Stimulated activated CD4-positive, alpha-beta T cell treated with anti-CD3 and anti-CD28 coated beads, Interleukin-1b, Interleukin-23, amount 100 ng/mL, for 24 hours (primary cell): ENCODE measurements at regions not wholly inside any gene's neighbourhood (a gene's known extent, or its start where the extent isn't known, plus 50 kb on each side); places are given as distances from the start of the nearest gene placed in this dataset.
"Not testable (repeated sequence)": the region's sequence is repeated elsewhere in the genome, so short reads cannot be mapped to it uniquely, and the experiment has no call there.

Source experiments
- DNase-seq, 4 experiments: peaks; one replicate each; pipeline ENCODE4 v3.0.0-alpha.2; 2020; ENCODE audit warnings: low read depth in 4 of 4, low spot score in 1 of 4

DNA sequence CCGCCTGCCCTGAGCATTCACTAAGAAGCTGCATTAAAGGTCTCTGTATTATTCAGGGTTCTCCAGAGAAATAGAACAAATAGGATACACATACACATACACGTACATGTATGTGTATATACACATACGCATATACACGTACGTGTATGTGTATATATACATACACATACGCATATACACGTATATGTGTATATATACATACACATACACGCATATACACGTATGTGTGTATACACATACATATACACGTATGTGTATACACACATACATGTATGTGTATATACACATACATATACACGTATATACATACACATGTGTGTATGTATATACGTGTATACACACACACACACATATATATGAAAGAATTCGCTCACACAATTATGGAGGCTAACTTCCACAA is 108.9 kb upstream of the BARHL2 start:
- no peak for DNase-seq

DNA sequence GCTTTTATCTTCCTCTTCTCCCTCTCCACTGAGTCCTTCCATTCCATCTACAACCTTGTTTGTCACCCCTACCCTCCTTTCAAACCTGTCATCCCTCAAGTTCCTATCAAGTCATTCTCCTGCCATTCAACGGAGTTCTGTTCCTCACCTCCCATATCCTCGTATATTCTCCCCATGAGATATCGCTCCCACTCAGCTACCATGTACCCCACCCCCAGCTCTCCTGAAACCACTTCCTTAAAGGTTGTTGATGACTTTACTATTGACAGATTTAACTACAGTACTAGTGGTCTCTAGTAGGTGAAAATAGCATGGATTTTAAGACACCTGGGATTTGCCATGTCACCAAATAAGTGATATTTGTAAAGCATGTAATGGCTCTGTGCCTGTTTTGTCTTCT is 107.4 kb upstream of the BARHL2 start:
- DNase-seq, result no peak

DNA sequence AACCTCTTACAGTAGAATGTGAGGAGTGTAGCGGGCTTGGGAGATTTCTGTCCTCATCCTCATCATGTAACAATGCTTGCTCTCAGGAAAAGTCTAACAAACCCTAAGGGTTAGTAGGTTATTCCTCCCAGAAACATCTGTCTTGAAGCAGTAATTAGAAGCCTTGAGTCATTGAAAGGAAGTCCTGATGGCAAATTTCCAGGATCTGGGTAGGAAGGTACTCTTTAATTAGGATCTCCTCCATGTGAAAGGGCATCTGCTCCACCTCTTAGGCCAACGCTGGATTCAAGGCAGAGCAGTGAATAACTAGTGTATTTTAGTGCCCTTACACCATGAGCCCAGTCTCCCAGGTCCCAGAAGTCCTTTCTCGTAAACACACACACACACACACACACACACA is 106.6 kb upstream of the BARHL2 start:
- no peak for DNase-seq

DNA sequence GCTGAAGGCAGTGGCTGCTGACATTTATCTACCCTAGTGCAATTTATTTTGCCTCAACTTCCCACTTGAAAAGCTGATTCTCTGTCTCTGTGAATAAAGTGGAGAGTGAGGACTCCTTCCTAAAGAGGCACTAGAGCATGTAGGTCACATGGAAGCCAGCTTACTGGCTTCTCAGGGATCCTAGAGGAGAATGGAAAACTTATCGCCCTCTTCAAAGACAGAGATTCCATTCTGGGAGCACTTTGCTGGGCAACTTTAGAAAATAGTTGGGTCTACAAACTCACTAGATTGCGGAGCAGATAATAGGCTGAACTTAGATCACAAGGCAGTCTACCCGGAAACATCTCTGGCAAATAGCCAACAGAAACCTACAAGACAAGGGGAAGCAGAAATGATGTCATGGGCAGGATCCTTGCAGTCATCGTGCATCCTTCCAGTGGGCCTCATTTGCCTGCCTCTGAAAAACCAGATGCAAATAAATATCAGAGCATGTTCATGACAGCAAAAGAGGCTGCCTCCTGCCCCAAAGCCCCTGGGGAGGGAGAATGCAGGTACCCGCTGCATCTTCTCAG is 104.8 kb upstream of the BARHL2 start:
- no peak for DNase-seq

DNA sequence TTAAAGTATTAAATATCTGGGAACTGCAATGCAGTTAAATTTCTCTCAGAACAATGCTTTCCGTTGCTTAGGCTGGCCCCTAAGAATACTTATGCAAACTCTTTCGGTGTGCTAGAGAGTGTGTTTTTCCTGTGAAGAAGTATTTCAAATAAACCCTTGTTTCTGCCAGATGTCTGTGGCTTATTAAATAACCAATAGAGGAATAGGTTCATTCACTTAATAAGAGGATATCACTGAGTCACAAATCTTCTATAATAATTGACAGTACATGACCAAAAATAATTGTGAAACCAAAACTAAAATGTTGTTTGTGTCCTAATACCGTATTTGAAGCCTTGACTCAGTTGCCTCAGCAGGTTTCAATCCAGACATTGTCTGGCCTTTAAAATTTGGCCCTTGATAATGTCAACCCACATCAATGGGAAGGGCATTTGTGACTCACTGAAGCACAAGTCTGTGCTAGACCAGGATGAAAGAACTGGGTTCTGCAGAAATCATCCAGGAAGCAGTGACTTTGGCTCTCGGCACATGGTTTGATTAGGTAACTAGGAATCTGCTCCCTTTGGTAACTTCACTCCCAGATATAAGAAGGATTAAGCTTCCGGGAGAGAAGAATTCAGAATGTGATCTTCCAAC is 104.2 kb upstream of the BARHL2 start:
- DNase-seq, result no peak

DNA sequence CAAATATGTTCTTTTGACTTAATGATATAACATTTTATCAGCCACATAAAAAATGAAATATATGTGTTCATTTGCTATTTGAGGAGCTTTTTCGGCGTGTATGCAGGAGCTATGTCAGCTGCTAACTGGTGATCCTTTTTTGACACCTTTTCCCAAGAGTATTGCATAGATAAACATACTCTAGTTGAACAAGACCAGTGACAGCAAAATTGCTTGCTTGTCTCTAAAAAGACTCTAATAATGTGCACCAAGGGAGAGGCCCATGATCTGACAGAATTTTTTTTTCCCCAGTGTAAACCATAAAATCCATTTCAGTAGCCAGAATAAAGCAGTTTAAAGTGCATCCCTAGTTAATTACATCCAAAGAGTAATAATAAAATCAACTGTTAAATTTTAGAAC is 103.6 kb upstream of the BARHL2 start:
- DNase-seq, result no peak

DNA sequence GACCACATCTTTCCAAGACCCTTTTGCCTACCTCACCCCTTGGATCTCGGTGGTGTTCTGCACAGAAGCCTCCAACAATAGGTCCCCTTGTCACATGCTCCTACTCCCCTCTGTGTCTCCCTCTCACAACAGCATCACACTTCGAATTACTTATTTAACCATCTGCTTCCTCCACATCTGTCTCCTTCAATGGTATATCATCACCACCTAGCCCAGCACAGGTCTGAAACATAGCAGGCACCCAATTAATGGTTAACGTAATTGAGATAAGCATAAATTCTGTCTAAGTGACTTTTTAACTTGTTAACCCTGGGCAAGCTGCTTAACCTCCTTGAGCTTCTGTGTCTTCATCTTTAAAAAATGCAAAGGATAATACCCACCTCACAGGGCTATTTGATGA is 100.3 kb upstream of the BARHL2 start:
- DNase-seq, result no peak

DNA sequence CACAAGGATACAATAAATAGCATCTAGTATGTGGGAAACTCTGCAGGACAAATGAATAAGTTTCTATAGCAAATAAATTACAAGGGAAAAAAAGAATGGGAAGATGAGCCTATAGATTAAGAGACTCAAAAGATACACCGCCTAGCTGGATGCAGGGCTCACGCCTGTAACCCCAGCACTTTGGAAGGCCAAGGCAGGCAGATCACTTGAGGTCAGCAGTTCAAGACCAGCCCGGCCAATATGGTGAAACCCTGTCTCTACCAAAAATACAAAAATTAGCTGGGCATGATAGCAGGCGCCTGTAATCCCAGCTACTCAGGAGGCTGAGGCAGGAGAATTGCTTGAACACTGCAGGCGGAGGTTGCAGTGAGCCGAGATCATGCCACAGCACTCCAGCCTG is 95.1 kb upstream of the BARHL2 start:
- DNase-seq, result not testable (repeated sequence)

DNA sequence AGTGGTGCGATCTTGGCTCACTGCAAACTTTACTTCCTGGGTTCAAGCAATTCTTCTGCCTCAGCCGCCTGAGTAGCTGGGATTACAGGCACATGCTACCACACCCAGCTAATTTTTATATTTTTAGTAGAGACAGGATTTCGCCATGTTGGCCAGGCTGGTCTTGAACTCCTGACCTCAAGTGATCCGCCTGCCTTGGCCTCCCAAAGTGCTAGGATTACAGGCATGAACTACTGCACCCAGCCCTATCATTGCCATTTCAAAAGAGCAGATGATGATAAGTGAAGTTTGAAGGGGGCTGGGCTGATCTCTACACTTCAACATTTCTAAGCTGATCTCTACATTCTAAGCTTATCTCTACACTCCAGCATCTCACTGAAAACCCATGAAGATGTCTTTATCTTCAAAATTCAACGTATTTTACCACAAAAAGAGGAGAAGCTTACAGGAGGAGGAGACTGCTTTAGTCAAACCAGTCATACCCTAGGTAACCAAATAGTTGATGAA is 94.4 kb upstream of the BARHL2 start:
- DNase-seq, result not testable (repeated sequence)

DNA sequence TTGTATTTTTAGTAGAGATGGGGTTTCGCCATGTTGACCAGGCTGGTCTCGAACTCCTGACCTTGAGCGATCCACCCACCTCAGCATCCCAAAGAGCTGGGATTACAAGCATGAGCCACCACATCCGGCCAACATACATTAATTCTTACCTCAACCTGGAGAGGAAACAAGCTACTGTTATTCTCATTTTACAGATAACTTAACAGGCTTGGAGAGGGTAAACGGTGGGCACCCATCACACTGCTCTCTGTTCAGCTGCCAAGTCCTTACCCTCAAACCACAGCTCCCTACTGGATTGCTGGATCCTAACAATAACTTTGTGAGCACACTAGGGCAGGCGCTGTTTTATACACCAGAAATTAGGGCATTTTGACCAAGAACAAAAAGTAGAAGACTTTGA is 93.6 kb upstream of the BARHL2 start:
- no peak for DNase-seq

DNA sequence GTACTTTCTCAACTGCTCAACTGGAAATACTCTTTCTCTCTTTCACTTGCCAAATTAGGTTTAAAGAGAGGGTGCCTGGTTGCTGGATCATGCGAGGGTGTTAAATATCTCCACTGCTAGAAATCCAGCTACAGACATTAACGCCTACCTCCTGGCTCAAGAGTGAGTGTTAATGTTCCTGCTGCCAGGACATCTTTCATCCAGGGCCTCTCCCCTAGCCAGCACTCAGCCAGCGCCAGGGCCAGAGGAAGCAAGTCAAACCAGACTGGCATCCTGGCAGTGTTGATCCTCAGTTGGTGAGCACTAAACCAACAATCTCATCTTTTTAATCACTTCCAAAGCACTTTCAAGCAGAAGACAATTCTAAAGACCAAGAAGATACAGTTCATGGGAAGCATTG is 92.9 kb upstream of the BARHL2 start:
- DNase-seq, result no peak

DNA sequence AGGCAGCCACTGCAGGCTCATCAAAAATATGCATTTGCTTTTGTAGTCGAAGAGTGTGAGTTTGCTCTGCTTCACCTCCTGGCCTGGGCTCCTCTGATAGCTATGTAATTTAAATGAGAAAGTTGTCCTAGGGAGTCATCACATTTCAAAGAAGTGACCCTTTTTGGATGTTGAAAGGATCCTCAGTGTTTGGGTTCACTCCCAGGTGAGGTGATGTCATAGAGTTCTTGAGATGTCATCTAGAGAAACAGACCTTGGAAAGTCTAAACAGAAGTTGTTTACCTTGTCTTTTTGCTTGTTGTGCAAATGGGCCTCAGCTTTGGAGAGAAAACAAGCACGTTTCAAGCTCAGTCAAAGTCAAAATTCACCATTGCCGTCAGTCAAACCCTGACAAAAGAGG is 92.0 kb upstream of the BARHL2 start:
- DNase-seq, result no peak

DNA sequence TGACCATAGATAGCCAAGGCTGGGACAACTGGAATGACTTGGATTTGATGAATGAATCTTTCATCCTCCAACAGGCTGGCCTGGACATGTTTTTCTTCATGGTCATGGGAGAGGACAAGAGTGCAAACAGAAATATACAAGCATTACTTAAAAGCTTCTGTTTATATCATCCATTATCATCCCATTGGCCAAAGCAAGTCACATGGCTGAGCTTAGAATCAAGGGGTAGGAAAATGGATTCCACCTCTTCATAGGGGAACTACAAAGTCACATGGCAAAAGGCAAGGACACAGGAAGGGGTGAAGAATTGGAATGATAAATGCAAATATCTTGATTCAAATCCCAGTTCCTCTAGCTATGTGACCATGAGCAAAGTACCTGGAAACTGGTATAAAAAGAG is 90.2 kb upstream of the BARHL2 start:
- no peak for DNase-seq

DNA sequence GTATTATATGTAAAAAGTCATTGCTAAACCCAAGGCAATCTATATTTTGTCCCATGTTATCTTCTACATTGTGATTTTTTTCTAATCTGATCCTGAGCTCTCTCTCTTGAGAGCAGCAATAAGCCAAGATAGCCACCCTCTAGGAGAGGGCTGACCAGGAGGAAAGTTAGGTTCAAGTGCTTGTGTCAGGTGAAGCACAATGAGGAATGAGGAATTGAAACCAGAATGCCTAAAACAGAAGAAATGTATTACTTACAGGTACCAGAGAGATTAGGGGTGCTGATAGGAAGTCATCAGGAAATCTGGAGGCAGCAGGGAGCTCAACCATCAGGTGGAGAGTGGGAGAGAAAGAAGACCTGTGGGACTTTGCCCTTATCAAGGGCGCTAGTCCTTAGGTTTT is 85.5 kb upstream of the BARHL2 start:
- DNase-seq, result no peak

DNA sequence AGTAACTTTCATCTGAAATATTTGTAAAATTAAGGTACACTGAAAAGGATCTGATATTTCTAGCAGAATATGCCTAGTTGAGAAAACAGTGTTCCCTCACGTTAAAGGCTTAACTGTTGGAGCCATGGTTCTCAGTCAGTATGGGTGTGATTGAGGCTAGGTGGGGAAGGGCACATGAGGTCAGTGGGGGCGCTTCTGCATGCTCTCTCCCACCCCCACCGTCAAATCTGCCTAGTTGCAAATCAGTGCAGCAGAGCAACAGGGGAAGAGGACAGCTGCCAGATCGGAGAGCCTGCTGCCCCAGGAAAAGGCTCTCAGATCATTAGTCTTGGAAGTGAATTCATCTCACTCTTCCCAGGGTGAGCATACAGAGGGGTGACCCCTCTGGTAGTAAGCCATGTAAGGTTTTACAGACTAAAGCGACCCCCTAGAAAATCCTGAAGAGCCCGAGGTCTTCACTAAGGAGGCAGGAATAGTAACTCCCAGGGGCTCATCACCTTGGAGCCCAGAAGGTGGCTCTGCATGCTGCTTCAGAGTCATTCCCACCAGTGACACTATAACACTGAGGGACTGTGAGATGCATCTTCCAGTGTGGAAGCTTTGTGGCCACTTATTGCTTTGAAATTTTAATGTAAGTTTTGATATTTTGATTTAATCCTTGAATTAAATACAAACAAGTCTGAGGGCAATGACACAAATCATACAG is 83.1 kb upstream of the BARHL2 start:
- DNase-seq, result no peak

DNA sequence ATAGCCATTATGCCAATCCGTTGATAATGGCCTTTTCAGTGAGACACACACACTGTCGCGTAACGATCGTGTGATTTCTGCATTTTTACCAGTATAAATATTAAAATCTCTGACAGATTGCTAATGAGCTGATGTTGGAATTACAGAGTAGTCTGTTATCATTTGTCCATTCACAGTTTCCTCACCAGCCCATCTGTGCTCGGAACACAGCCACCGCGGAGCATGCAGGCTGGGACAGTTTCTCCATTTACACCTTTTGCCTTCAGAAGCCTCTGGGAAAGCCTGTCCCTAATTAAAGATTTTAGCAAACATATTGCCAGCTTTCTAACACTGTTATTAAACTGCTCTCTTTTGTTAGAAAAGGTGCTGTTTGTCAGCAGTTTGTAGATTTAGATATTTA is 82.2 kb upstream of the BARHL2 start:
- DNase-seq, result no peak

DNA sequence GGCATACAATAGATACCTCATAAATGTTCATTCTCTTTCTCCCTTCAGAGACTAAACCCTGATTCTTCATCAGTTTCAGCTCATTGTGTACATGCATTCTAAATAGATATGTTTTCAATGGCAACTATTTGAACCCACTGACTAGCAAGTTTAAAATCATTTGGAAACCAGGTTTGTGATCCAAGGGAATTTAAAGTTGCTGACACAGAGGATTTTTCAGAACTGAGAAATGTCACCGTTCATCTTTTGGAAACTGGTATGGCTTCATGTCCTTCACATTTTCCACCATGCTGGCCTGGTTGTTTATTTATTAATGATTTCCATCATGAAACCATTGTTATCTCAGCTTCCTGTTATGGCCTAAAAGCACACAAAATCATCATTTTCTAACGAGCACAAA is 81.8 kb upstream of the BARHL2 start:
- no peak for DNase-seq

DNA sequence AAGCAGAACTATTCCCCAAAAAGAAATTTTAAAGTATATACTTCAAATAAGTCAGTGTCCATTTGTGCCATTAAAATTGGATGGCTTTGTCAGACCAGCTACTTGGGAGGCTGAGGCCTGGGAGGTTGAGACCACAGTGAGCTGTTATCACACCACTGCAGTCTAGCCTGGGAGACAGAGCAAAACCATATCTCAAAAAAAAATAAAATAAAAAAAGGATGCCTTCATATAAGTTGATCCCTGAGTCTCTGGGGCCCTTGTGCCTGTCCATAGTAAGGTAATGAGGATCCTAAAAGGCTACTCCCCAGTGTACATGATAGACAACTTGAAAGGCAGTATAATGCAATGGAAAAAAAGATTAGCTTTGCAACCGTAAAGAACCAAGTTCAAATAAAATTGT is 81.2 kb upstream of the BARHL2 start:
- no peak for DNase-seq

DNA sequence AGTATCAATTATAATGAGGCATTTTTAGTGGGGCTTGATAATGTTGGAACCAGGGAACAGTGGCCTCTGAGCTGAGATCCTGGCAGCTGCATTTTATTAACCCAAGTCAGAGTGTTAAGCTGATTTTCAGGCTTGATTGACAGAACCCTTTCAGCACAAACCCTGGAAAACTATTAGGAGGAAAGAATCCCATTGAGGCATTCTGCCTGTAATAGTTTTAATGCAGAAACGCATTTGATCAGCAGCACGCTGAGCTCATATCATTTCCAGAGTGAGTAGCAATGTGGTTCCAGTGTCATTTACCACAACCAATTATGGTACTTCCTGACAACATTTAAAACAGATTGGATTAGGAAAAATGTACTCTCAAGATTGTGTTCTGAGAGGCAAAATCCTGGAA is 78.3 kb upstream of the BARHL2 start:
- DNase-seq, result no peak

DNA sequence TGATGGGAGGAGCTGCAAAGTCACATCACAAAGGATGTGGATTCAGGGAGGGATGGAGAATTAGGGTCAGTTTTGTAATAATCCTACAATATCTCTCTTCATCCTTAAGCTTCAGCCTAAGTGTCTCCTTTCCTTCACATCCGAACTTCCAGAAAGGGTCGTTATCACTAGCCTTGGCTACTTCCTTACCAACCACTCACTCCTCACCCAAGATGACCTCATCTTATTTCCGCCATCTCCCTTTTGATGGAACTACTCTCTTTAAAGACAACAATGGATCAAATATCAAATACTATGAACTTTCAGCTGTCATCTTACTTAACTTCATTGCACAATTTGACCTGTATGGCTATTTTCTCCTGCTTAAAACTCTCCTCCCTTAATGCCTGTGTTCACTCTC is 69.6 kb upstream of the BARHL2 start:
- no peak for DNase-seq

DNA sequence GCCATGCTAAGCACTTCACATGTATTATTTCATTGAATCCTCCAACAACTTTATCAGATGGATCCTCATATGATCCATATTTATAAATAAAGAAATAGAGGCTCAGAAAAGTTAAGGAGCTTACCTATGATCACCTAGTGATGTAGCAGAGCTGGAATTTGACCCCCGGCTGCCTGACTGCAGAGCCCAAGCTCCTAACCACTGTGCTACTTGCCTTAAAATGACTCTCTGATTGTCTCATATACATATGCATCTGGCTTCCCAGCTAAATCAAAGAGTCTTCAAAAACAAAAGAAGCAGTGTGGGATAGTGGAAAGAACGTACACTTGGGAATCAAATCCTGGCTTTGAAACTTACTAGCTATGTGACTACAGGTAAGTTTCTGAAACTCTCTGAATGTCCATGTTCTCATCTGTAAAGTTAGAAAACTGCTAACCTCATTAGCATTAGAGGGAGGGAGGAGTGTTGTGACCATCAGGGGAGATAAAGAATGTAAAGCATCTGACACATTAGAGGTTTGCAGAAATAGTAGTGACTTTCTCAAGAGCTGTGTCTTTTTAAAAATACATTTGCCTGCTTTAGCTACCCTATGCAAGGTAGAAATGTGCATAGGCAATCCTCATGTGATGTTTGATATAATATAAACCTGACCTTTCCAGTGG is 67.2 kb upstream of the BARHL2 start:
- no peak for DNase-seq

DNA sequence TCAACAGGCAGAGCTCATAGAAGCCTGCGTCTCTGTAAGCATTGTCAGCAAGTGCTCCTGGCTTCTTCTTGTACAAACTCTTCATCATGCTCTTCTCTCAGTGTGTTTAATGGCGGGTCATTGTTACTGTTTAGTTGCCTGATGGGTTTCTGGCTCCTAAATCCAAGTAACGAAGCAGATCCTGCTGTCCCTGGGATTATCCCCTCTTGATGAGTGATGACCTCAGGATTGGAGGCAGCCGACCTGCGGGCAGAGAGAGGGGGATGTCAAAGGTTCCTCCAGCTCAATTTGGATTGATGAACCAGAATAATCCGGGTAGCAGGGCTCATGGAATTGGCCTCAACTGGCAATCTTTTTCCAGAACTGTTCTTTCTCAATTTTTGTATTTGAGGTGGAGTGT is 66.1 kb upstream of the BARHL2 start:
- no peak for DNase-seq
